ENCODE measurements at regions not wholly inside any gene's neighbourhood (a gene's known extent, or its start where the extent isn't known, plus 50 kb on each side); places are given as distances from the start of the nearest gene placed in this dataset.

GRCh38 chr5:168085261-168086031 lies 206.0 kb upstream of the WWC1 start:
- no peak overlapping the region for H3K27ac ChIP-seq
- H3K9me3 ChIP-seq, result no peaks in the 10 kb centered on the region
- no peaks in the 10 kb centered on the region for H3K36me3 ChIP-seq
- H3K27me3 ChIP-seq, result no peaks in the 10 kb centered on the region
- no peak for DNase-seq (ENCODE audit: low spot score)
- no peak for TF ChIP-seq CTCF (IDR thresholded peaks at IDR 0.05)
- H3K4me1 ChIP-seq, result no peaks in the 10 kb centered on the region
- H3K4me3 ChIP-seq, result no peak overlapping the region

GRCh38 chr5:168086104-168086610 lies 205.3 kb upstream of the WWC1 start:
- DNase-seq (ENCODE audit: low spot score), result no peak
- H3K27ac ChIP-seq, result no peak overlapping the region
- no peaks in the 10 kb centered on the region for H3K9me3 ChIP-seq
- H3K36me3 ChIP-seq, result no peaks in the 10 kb centered on the region
- H3K4me1 ChIP-seq, result no peaks in the 10 kb centered on the region
- H3K27me3 ChIP-seq, result no peaks in the 10 kb centered on the region
- no peak overlapping the region for H3K4me3 ChIP-seq
- no peak for TF ChIP-seq CTCF (IDR thresholded peaks at IDR 0.05)

- Histone ChIP-seq H3K36me3 (no peaks in the 10 kb centered on the region), H3K27ac (no peak overlapping the region), H3K4me3 (no peak overlapping the region), H3K27me3 (no peaks in the 10 kb centered on the region), H3K4me1 (no peaks in the 10 kb centered on the region), H3K9me3 (no peaks in the 10 kb centered on the region)
- TF ChIP-seq CTCF (IDR thresholded peaks at IDR 0.05), result no peak
- no peak for DNase-seq (ENCODE audit: low spot score)
Observed at GRCh38 chr5:168086746-168087145, 204.7 kb upstream of the WWC1 start.

GRCh38 chr5:168088410-168089173 lies 202.9 kb upstream of the WWC1 start:
- TF ChIP-seq CTCF (IDR thresholded peaks at IDR 0.05), result no peak
- H3K4me3 ChIP-seq, result no peak overlapping the region

GRCh38 chr5:168089201-168089887 lies 202.1 kb upstream of the WWC1 start:
- no peak overlapping the region for H3K27ac ChIP-seq
- TF ChIP-seq CTCF (IDR thresholded peaks at IDR 0.05), result no peak
- H3K4me1 ChIP-seq, result no peaks in the 10 kb centered on the region
- H3K36me3 ChIP-seq, result no peaks in the 10 kb centered on the region
- no peaks in the 10 kb centered on the region for H3K27me3 ChIP-seq
- DNase-seq (ENCODE audit: low spot score), result no peak
- no peaks in the 10 kb centered on the region for H3K9me3 ChIP-seq
- no peak overlapping the region for H3K4me3 ChIP-seq

More at GRCh38 chr5:168088410-168089173, 202.9 kb upstream of the WWC1 start:
- Histone ChIP-seq H3K4me1 (no peaks in the 10 kb centered on the region), H3K9me3 (no peaks in the 10 kb centered on the region), H3K36me3 (no peaks in the 10 kb centered on the region), H3K27me3 (no peaks in the 10 kb centered on the region), H3K27ac (no peak overlapping the region)
- no peak for DNase-seq (ENCODE audit: low spot score)
